ENCODE measurements at regions not wholly inside any gene's neighbourhood (a gene's known extent, or its start where the extent isn't known, plus 50 kb on each side); places are given as distances from the start of the nearest gene placed in this dataset.

- TF ChIP-seq CTCF (IDR thresholded peaks at IDR 0.05; ENCODE audit: low read depth, low read length, poor library complexity, severe bottlenecking) (no peak), EZH2phosphoT487 (IDR thresholded peaks at IDR 0.05; ENCODE audit: borderline replicate concordance, low read length) (no peak)
Measured at GRCh38 chr5:6216471-6217075, 161.8 kb downstream of the MED10 start.

Data from DOHH2 (cell line).